CD4-positive, alpha-beta T cell (primary cell): ENCODE measurements at regions not wholly inside any gene's neighbourhood (a gene's known extent, or its start where the extent isn't known, plus 50 kb on each side); places are given as distances from the start of the nearest gene placed in this dataset.

Experiments used
- ATAC-seq: fragments of 200-7000 bp; cut with Tn5 transposase; one replicate; pipeline ENCODE4 v1.10.0; 2022; ENCODE audit warnings: mild to moderate bottlenecking; ENCODE audit not compliant: poor library complexity
- CTCF ChIA-PET: fragments of 350-600 bp; sonication (Branson Sonifier 250); formaldehyde crosslinking; loops from one replicate; lab custom pipeline; 2021; ENCODE audit warnings: antibody characterized with exemption, inconsistent platforms; lab: Charles Lee
- POLR2A ChIA-PET: fragments of 350-600 bp; sonication (Branson Sonifier 250); formaldehyde crosslinking; loops from one replicate; lab custom pipeline; 2021; ENCODE audit warnings: antibody characterized with exemption, inconsistent platforms; lab: Charles Lee
- DNase-seq, 14 experiments: peaks; one replicate each; pipeline ENCODE4 v3.0.0-alpha.2; 2013 to 2020; ENCODE audit warnings: mixed read lengths in 2 of 14
- H3K27ac ChIP-seq, 2 donors: one replicate each; pipeline versions ENCODE4 v1.5.1 to v1.7.0; 2013; ENCODE audit warnings: low read length in 2 of 2, low read depth in 1 of 2, mild to moderate bottlenecking in 1 of 2
- H3K27me3 ChIP-seq, 2 experiments: 1 replicate in 1 of 2; 2 replicates in 1 of 2; pipeline versions ENCODE4 v1.6.1 to v1.7.0; 2013; ENCODE audit warnings: low read length in 2 of 2, control low read depth in 1 of 2, mild to moderate bottlenecking in 1 of 2, moderate library complexity in 1 of 2; ENCODE audit not compliant: insufficient read depth in 2 of 2, control insufficient read depth in 1 of 2
- H3K36me3 ChIP-seq: one replicate; pipeline ENCODE4 v1.6.1; 2013; ENCODE audit warnings: low read length, control low read depth; ENCODE audit not compliant: insufficient read depth
- H3K4me1 ChIP-seq: one replicate; pipeline ENCODE4 v1.6.1; 2013; ENCODE audit warnings: low read length, control low read depth; ENCODE audit not compliant: insufficient read depth
- H3K4me3 ChIP-seq: one replicate; pipeline ENCODE4 v1.5.1; 2013; ENCODE audit warnings: mild to moderate bottlenecking, low read length, moderate library complexity
- H3K9me3 ChIP-seq, 2 experiments: 1 replicate in 1 of 2; 2 replicates in 1 of 2; pipeline versions ENCODE4 v1.6.1 to v1.7.0; 2013; ENCODE audit warnings: low read length in 2 of 2, mild to moderate bottlenecking in 2 of 2, control low read depth in 1 of 2, moderate library complexity in 1 of 2; ENCODE audit not compliant: control insufficient read depth in 1 of 2, insufficient read depth in 1 of 2
- H3K27ac Mint-ChIP-seq: one replicate; pipeline ENCODE4 v1.8.0; 2020; ENCODE audit warnings: mixed read lengths
- H3K27me3 Mint-ChIP-seq: one replicate; pipeline ENCODE4 v1.8.0; 2021; ENCODE audit warnings: mixed read lengths
- H3K36me3 Mint-ChIP-seq: one replicate; pipeline ENCODE4 v1.8.0; 2021; ENCODE audit warnings: low read depth, mixed read lengths
- H3K4me1 Mint-ChIP-seq: one replicate; pipeline ENCODE4 v1.8.0; 2021; ENCODE audit warnings: low read depth, mixed read lengths
- H3K4me3 Mint-ChIP-seq: one replicate; pipeline ENCODE4 v1.8.0; 2020; ENCODE audit warnings: mild to moderate bottlenecking, mixed read lengths
- H3K9me3 Mint-ChIP-seq: one replicate; pipeline ENCODE4 v1.8.0; 2020; ENCODE audit warnings: mixed read lengths
- intact Hi-C, 2 experiments: fragments of 100-400 bp; cut with DNase I in 1 of 2; cut with micrococcal nuclease in 1 of 2; formaldehyde crosslinking; loops; one replicate each; pipeline versions ENCODE4 v1.15.1 to v1.9.0; 2023 to 2025; cut with DNase I, micrococcal nuclease
- TF ChIP-seq, protein P1 (sequence below): fragments of 200-600 bp; IDR thresholded peaks from one replicate; pipeline ENCODE4 v1.8.0; 2022; ENCODE audit warnings: antibody characterized with exemption, mild to moderate bottlenecking

DNA sequence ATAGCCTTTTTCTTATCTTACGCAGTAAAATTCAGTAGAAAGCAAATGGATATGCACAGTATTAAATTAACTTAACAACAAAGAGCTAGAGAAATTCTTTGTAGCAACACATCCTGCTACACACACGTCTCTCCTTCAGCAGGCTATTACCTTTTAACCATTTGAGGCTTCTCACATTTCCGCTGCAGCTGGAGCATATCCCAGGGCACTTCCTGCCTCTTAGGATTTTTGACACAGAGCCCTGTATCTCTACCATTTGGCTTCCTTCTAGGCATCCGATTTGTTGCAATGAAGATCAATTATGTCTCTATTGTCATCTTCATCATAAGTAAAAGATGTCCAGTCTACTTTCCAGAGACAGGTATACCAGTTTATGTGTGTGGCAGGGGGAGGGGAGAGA, 292.4 kb upstream of the CBLB start:
- ChIA-PET POLR2A (no interaction called here), CTCF (no interaction called here)
- Mint-ChIP-seq H3K4me1 (no peaks in the 10 kb centered on the region), H3K4me3 (no peak overlapping the region), H3K9me3 (peaks cover 7% of the 10 kb centered on the region), H3K36me3 (no peaks in the 10 kb centered on the region), H3K27ac (no peak overlapping the region), H3K27me3 (no peaks in the 10 kb centered on the region)
- Histone ChIP-seq H3K4me1 (no peaks in the 10 kb centered on the region), H3K27ac (no peak overlapping the region), H3K36me3 (no peaks in the 10 kb centered on the region), H3K4me3 (no peak overlapping the region), H3K27me3 (no peaks in the 10 kb centered on the region), H3K9me3 (no peaks in the 10 kb centered on the region)
- TF ChIP-seq, protein P1, sequence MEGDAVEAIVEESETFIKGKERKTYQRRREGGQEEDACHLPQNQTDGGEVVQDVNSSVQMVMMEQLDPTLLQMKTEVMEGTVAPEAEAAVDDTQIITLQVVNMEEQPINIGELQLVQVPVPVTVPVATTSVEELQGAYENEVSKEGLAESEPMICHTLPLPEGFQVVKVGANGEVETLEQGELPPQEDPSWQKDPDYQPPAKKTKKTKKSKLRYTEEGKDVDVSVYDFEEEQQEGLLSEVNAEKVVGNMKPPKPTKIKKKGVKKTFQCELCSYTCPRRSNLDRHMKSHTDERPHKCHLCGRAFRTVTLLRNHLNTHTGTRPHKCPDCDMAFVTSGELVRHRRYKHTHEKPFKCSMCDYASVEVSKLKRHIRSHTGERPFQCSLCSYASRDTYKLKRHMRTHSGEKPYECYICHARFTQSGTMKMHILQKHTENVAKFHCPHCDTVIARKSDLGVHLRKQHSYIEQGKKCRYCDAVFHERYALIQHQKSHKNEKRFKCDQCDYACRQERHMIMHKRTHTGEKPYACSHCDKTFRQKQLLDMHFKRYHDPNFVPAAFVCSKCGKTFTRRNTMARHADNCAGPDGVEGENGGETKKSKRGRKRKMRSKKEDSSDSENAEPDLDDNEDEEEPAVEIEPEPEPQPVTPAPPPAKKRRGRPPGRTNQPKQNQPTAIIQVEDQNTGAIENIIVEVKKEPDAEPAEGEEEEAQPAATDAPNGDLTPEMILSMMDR: no peak
- intact Hi-C loops: no loop called here
- no peak for ATAC-seq
- no peak for DNase-seq

DNA sequence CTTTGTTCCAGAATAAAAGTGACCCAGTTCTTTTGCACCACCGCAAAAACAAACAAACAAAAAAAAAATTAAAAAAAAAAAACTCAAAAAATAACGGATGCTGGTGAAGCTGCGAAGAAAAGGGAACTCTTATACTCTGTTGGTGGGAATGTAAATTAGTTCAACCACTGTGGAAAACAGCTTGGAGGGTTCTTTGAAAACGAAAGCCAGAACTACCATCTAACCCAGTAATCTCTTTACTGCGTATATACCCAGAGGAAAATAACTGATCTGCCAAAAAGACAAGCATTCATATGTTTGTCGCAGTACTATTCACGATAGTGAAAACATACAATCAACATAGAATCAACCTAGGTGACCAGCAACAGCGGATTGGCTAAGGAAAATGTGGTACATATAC, 298.9 kb upstream of the CBLB start:
- TF ChIP-seq, protein P1: no peak
- DNase-seq (no peak), ATAC-seq (no peak)
- H3K4me3 Mint-ChIP-seq: no peak overlapping the region
- Histone ChIP-seq H3K27me3 (no peaks in the 10 kb centered on the region), H3K36me3 (no peaks in the 10 kb centered on the region), H3K4me3 (no peak overlapping the region), H3K9me3 (no peaks in the 10 kb centered on the region), H3K27ac (no peak overlapping the region), H3K4me1 (peaks cover 4% of the 10 kb centered on the region)
- peaks cover 2% of the 10 kb centered on the region for H3K9me3 Mint-ChIP-seq
- POLR2A ChIA-PET: no interaction called here
- no peak overlapping the region for H3K27ac Mint-ChIP-seq
- no peaks in the 10 kb centered on the region for H3K36me3 Mint-ChIP-seq
- H3K4me1 Mint-ChIP-seq: peaks cover 23% of the 10 kb centered on the region
- intact Hi-C loops: no loop called here
- H3K27me3 Mint-ChIP-seq: no peaks in the 10 kb centered on the region
- CTCF ChIA-PET: interaction anchor here (1.0 kb wide), 1 partner anchor 275 kb away, joined by 3 read pairs; no protein-coding TSS in a partner anchor

DNA sequence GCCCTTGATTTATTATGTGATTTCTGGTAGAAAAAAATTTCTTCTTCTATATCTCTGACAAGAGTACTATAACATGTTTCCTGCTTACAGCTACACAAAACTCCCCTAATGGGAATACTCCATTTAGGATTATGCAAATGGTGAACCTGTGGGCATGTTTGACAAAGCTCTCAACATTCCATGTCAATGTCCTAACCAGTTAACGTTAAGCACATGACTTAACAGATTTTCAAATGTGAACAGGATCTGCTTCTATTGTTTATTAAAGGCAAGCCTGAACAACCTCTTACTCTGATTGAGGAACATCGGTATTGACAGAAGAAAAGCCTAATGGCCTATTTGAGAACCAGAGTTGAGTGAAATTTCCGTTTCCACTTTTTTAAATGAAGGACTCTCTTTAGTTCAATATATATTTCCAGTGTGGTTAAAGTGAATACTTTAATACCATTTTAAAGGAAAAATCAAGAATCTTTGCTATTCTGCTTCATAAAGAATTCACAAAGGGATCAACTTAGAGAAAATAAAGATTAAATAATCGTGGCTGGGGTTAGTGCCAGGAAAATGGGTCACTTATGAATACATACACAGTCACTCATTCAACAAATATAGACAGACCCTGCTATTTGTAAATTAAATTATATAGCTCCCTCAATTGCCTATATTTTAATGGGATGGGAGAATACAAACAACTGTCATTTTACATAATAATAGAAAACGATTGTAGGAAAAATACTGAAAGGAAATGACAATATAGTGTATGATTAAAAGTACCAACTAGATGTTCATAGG, 300.3 kb upstream of the CBLB start:
- no peaks in the 10 kb centered on the region for H3K9me3 ChIP-seq
- Mint-ChIP-seq H3K36me3 (no peaks in the 10 kb centered on the region), H3K4me3 (no peak overlapping the region), H3K4me1 (peaks cover 33% of the 10 kb centered on the region), H3K9me3 (no peaks in the 10 kb centered on the region), H3K27me3 (no peaks in the 10 kb centered on the region), H3K27ac (no peak overlapping the region)
- DNase-seq: no peak
- H3K27ac ChIP-seq: no peak overlapping the region
- TF ChIP-seq, protein P1: no peak
- ChIA-PET POLR2A (no interaction called here), CTCF (no interaction called here)
- H3K36me3 ChIP-seq: no peaks in the 10 kb centered on the region
- H3K4me3 ChIP-seq: no peak overlapping the region
- no peaks in the 10 kb centered on the region for H3K27me3 ChIP-seq
- peaks cover 4% of the 10 kb centered on the region for H3K4me1 ChIP-seq
- intact Hi-C loops: no loop called here
- no peak for ATAC-seq
